Mucosa of descending colon (tissue), 3 donors: ENCODE measurements at regions not wholly inside any gene's neighbourhood (a gene's known extent, or its start where the extent isn't known, plus 50 kb on each side); places are given as distances from the start of the nearest gene placed in this dataset.

ENCODE experiments used
- ATAC-seq: fragments of 200-7000 bp; cut with Tn5 transposase; one replicate; pipeline ENCODE4 v1.9.1; 2020; ENCODE audit warnings: mild to moderate bottlenecking, moderate library complexity
- DNase-seq, 3 donors: peaks; one replicate each; pipeline ENCODE4 v3.0.0-alpha.2; 2020
- H3K36me3 ChIP-seq: fragments of 200-600 bp; one replicate; pipeline ENCODE4 v1.8.0; 2021; ENCODE audit warnings: low read depth, mild to moderate bottlenecking
- H3K4me1 ChIP-seq: fragments of 200-600 bp; one replicate; pipeline ENCODE4 v1.8.0; 2021; ENCODE audit warnings: low read depth, mild to moderate bottlenecking
- H3K4me3 ChIP-seq: fragments of 200-600 bp; one replicate; pipeline ENCODE4 v1.8.0; 2021; ENCODE audit warnings: mild to moderate bottlenecking
- H3K9me3 ChIP-seq: fragments of 200-600 bp; one replicate; pipeline ENCODE4 v1.8.0; 2021; ENCODE audit warnings: mild to moderate bottlenecking
- CTCF ChIP-seq: fragments of 200-600 bp; IDR thresholded peaks from one replicate; pipeline ENCODE4 v1.8.0; 2022; ENCODE audit warnings: antibody characterized with exemption, mild to moderate bottlenecking
- intact Hi-C, 2 donors: fragments of 100-400 bp; cut with DNase I in 1 of 2; cut with micrococcal nuclease in 1 of 2; formaldehyde crosslinking; loops; one replicate each; pipeline versions ENCODE4 v1.11.0 to v1.11.1; 2022; cut with DNase I, micrococcal nuclease
- donor health status: DM: no; HTN: no; CAD: no; lungs with moderate emphysema.
- donor health status: DM: no; HTN: no; CAD: no.
- donor health status: DM: no; HTN: yes; CAD: no.

GRCh38 chr5:28254846-28255245, 1216.5 kb upstream of the CDH9 start:
- no peaks in the 10 kb centered on the region for H3K36me3 ChIP-seq
- no peak for TF ChIP-seq CTCF
- no peak for ATAC-seq

GRCh38 chr5:28253431-28253830, 1215.0 kb upstream of the CDH9 start:
- Histone ChIP-seq H3K36me3 (no peaks in the 10 kb centered on the region), H3K9me3 (peaks cover 40% of the 10 kb centered on the region), H3K4me1 (no peaks in the 10 kb centered on the region), H3K4me3 (no peak overlapping the region)
- intact Hi-C loops, result no loop called here
- TF ChIP-seq CTCF, result no peak
- ATAC-seq (no peak), DNase-seq (no peak)

More at GRCh38 chr5:28254846-28255245, 1216.5 kb upstream of the CDH9 start:
- intact Hi-C loops, result no loop called here
- Histone ChIP-seq H3K4me3 (no peak overlapping the region), H3K4me1 (no peaks in the 10 kb centered on the region), H3K9me3 (peaks cover 29% of the 10 kb centered on the region)
- no peak for DNase-seq

- H3K4me3 ChIP-seq, result no peak overlapping the region
- no peaks in the 10 kb centered on the region for H3K4me1 ChIP-seq
- intact Hi-C loops, result no loop called here
- H3K36me3 ChIP-seq, result no peaks in the 10 kb centered on the region
- H3K9me3 ChIP-seq, result peaks cover 34% of the 10 kb centered on the region
- DNase-seq, result no peak
- no peak for ATAC-seq
- no peak for TF ChIP-seq CTCF
Measured at GRCh38 chr5:28249771-28250415, 1211.5 kb upstream of the CDH9 start.

- ATAC-seq, result no peak
- Histone ChIP-seq H3K9me3 (peaks cover 8% of the 10 kb centered on the region), H3K4me1 (no peaks in the 10 kb centered on the region), H3K36me3 (no peaks in the 10 kb centered on the region), H3K4me3 (no peak overlapping the region)
- intact Hi-C loops, result no loop called here
- DNase-seq, result no peak
- no peak for TF ChIP-seq CTCF
Measured at GRCh38 chr5:28234356-28234968, 1196.1 kb upstream of the CDH9 start.

GRCh38 chr5:28226407-28226806, 1188.0 kb upstream of the CDH9 start:
- Histone ChIP-seq H3K4me3 (no peak overlapping the region), H3K36me3 (no peaks in the 10 kb centered on the region), H3K9me3 (peaks cover 30% of the 10 kb centered on the region), H3K4me1 (no peaks in the 10 kb centered on the region)
- TF ChIP-seq CTCF, result no peak
- ATAC-seq, result no peak
- DNase-seq, result no peak
- intact Hi-C loops, result no loop called here
